ENCODE measurements at regions not wholly inside any gene's neighbourhood (a gene's known extent, or its start where the extent isn't known, plus 50 kb on each side); places are given as distances from the start of the nearest gene placed in this dataset.

DNA sequence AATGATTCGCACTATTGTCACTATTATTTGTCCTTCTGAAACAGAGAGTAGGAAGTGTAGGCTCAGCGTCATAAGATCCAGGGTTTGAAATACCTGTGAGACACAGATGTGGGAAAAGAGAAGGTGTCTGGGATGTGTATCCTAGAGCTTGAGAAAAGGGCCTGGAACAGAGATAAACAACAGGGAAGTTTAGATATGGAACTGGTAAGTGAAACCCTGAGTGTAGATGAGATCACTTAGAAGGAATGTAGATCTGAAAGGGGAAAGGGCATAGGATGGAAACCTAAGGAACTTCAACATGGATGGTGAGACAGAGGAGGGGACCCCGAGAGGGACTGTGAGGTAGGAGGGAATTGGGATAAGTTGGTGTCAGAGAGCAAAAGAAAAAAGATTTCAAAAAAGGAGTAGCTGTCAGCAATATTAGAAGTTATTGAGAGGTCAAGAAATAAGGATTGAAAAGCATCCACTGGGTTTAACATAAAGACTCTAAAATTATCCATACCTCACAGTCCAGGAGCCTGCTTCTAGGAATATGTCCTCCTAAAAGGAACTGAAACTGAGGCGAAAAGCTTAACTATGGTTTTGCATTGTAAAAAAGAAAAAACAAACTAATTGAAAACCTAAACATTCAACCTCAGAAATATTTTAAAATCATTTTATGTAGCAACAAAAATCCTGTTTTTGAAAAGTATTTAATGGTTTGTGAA is 119.2 kb upstream of the NPVF start:
- no peak for DNase-seq (ENCODE audit: low spot score in 2 of 2)
- TF ChIP-seq, protein P1, sequence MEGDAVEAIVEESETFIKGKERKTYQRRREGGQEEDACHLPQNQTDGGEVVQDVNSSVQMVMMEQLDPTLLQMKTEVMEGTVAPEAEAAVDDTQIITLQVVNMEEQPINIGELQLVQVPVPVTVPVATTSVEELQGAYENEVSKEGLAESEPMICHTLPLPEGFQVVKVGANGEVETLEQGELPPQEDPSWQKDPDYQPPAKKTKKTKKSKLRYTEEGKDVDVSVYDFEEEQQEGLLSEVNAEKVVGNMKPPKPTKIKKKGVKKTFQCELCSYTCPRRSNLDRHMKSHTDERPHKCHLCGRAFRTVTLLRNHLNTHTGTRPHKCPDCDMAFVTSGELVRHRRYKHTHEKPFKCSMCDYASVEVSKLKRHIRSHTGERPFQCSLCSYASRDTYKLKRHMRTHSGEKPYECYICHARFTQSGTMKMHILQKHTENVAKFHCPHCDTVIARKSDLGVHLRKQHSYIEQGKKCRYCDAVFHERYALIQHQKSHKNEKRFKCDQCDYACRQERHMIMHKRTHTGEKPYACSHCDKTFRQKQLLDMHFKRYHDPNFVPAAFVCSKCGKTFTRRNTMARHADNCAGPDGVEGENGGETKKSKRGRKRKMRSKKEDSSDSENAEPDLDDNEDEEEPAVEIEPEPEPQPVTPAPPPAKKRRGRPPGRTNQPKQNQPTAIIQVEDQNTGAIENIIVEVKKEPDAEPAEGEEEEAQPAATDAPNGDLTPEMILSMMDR (IDR thresholded peaks at IDR 0.05) = no peak
- no peak for TF ChIP-seq POLR2A (IDR thresholded peaks at IDR 0.05)
- 80 to 86% methylated on average over 4 of the region's 4 CpGs for WGBS, 2 donors
- intact Hi-C loops (cut with DNase I; ENCODE audit: low total_unique reads) = no loop called here
- H3K4me3 ChIP-seq (ENCODE audit: low read depth, poor library complexity, severe bottlenecking) = no peak overlapping the region

DNA sequence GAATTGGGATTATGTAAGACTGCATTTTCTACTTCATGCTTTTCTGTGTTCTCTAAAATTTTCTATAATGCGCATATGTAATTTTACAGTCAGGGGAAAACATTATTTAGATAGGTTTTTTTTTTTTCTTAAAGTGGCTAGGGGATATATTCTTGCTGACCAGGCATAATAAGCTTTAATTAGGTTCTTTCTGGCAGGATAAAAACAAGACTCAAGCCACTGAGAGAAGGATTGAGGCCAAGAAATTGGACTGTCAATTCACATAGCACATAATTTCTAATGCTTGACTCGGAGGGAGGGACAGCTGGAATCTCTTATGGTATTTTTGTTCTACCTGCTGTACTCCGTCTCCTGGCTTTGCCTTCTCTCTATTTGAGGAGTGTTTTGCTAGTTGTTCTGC is 119.8 kb upstream of the NPVF start:
- 72 to 79% methylated on average over 3 of the region's 3 CpGs for WGBS, 2 donors
- intact Hi-C loops (cut with DNase I; ENCODE audit: low total_unique reads) = no loop called here
- no peak overlapping the region for H3K4me3 ChIP-seq (ENCODE audit: low read depth, poor library complexity, severe bottlenecking)
- no peak for DNase-seq (ENCODE audit: low spot score in 2 of 2)
- no peak for TF ChIP-seq POLR2A (IDR thresholded peaks at IDR 0.05)
- TF ChIP-seq, protein P1 (IDR thresholded peaks at IDR 0.05) = no peak

DNA sequence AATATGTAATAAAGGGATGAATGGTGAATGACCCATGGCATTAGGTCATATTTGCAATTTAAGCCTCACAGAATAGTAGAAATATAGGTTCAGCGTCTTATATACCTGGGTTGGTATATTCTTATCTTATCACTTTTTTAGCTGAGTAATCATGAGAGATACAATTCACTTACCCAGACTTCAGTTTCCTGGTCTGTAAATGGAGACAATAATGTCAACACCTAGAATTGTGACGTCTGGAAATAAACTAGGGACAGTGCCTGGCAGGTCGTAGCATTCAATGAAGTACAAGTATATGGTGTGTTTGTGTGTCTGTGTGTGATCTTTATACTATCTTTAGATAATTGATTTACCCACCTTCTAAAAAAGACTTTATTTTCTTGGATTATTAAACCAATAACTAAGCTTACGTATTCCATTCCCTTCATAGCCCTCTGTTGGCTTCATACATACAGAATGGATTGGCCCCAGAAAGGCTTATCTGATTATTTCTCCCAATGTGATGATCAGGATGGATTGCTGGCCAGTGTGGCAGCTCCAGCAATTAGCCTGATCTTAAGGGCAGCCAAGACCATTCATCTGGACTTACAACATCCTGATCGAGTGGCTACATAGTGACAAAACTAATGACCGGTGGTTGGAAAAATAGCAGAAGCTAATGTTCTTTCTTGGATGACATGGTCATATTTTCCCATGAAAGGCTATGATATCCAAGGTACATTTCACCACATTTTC is 121.2 kb upstream of the NPVF start:
- DNase-seq (ENCODE audit: low spot score in 2 of 2) = no peak
- 86 to 87% methylated on average over 6 of the region's 6 CpGs for WGBS, 2 donors
- no peak overlapping the region for H3K4me3 ChIP-seq (ENCODE audit: low read depth, poor library complexity, severe bottlenecking)
- intact Hi-C loops (cut with DNase I; ENCODE audit: low total_unique reads) = no loop called here
- no peak for TF ChIP-seq POLR2A (IDR thresholded peaks at IDR 0.05)
- TF ChIP-seq, protein P1 (IDR thresholded peaks at IDR 0.05) = no peak

DNA sequence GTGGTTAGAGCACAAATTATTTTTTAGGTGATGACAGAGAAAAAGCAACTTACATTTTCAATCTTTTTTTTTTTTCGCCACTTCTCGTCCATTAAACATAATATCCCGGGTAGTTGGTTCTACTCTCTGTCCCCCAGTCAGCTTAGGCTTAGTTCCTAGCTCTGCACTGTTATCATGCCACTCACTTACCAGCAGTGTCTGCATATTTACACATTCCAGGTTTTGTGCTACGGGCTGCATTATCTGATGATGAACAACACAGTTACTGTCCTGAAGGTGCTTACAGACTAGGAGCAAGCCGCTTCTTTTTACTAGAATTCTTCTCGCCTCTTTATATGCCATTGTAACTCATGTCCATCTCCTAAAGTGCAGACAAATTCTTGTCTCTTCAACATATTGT is 121.8 kb upstream of the NPVF start:
- no peak overlapping the region for H3K4me3 ChIP-seq (ENCODE audit: low read depth, poor library complexity, severe bottlenecking)
- DNase-seq (ENCODE audit: low spot score in 2 of 2) = no peak
- TF ChIP-seq POLR2A (IDR thresholded peaks at IDR 0.05) = no peak
- TF ChIP-seq, protein P1 (IDR thresholded peaks at IDR 0.05) = no peak
- intact Hi-C loops (cut with DNase I; ENCODE audit: low total_unique reads) = no loop called here
- WGBS, 2 donors = 91% methylated on average over 6 of the region's 6 CpGs

DNA sequence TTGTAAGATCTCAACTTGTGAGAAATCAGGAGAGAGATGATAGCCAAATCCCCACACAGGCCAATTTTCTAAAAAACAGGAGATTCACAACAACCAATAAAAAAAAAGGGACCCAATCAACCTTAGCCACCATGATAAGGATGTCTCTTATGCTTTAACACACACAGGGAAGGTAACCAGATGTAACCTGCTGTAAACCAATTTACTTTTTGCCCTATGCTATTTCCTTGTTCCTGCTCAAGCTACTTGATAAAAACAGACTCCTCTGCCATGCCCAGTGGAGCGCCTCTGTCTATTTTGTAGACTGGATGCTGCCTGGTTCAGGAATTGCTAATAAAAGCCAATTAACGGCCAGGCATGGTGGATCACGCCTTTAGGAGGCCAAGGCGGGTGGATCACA is 123.5 kb upstream of the NPVF start:
- WGBS, 2 donors = 91% methylated on average over 4 of the region's 4 CpGs
- H3K4me3 ChIP-seq (ENCODE audit: low read depth, poor library complexity, severe bottlenecking) = no peak overlapping the region
- TF ChIP-seq POLR2A (IDR thresholded peaks at IDR 0.05) = no peak
- TF ChIP-seq, protein P1 (IDR thresholded peaks at IDR 0.05) = no peak
- no peak for DNase-seq (ENCODE audit: low spot score in 2 of 2)
- intact Hi-C loops (cut with DNase I; ENCODE audit: low total_unique reads) = no loop called here
